Panc1 (cell line): ENCODE measurements at regions not wholly inside any gene's neighbourhood (a gene's known extent, or its start where the extent isn't known, plus 50 kb on each side); places are given as distances from the start of the nearest gene placed in this dataset.

ENCODE experiments used
- ATAC-seq: fragments of 200-7000 bp; cut with Tn5 transposase; 2 replicates; pipeline ENCODE4 v1.9.1; 2020; ENCODE audit warnings: mild to moderate bottlenecking, moderate library complexity
- BruUV-seq: library from RNA; stranded (reverse); fragments of 400-500 nt; replicated peaks from 2 replicates; lab custom pipeline; 2021; lab: Mats Ljungman, UMichigan
- CTCF ChIA-PET: fragments of 300-600 bp; sonication (Branson Sonifier 250); formaldehyde crosslinking; loops from one replicate; lab custom pipeline; 2022; ENCODE audit warnings: antibody characterized with exemption; lab: Charles Lee
- POLR2A ChIA-PET: fragments of 300-600 bp; sonication (Branson Sonifier 250); formaldehyde crosslinking; loops from one replicate; lab custom pipeline; 2022; ENCODE audit warnings: antibody characterized with exemption; lab: Charles Lee
- DNase-seq: peaks from one replicate; pipeline ENCODE4 v3.0.0-alpha.2; 2010; ENCODE audit warnings: low read depth, low spot score
- H3K27ac ChIP-seq: 2 replicates; pipeline ENCODE4 v1.5.1; 2011; ENCODE audit warnings: mild to moderate bottlenecking, low read length, inconsistent platforms
- H3K27me3 ChIP-seq: fragments of 200-500 bp; sonication (Bioruptor generic); 2 replicates; pipeline ENCODE4 v1.6.0; 2014; ENCODE audit warnings: low read length, inconsistent platforms; ENCODE audit not compliant: control insufficient read depth, insufficient read depth
- H3K36me3 ChIP-seq: fragments of 200-500 bp; sonication (Bioruptor generic); 2 replicates; pipeline ENCODE4 v1.5.1; 2014; ENCODE audit warnings: inconsistent platforms, mild to moderate bottlenecking, low read length, moderate library complexity; ENCODE audit not compliant: control insufficient read depth, insufficient read depth
- H3K4me1 ChIP-seq: 2 replicates; pipeline ENCODE4 v1.5.1; 2011; ENCODE audit warnings: inconsistent platforms, mild to moderate bottlenecking, low read length, moderate library complexity; ENCODE audit not compliant: control insufficient read depth, insufficient read depth
- H3K4me3 ChIP-seq, 2 experiments: 2 replicates each; pipeline ENCODE4 v1.5.1; 2011 to 2012; ENCODE audit warnings: low read depth in 2 of 2, low read length in 2 of 2, mild to moderate bottlenecking in 2 of 2, inconsistent platforms in 1 of 2, moderate library complexity in 1 of 2
- H3K9me3 ChIP-seq: fragments of 200-500 bp; sonication (Bioruptor generic); 2 replicates; pipeline ENCODE4 v1.5.1; 2014; ENCODE audit warnings: low read depth, mild to moderate bottlenecking, inconsistent platforms, low read length, moderate library complexity; ENCODE audit not compliant: control insufficient read depth, insufficient read depth
- POLR2AphosphoS5 ChIP-seq: IDR thresholded peaks from 2 replicates; pipeline ENCODE4 v1.6.1; 2012; ENCODE audit warnings: mild to moderate bottlenecking, low read depth, low read length, moderate library complexity
- SIN3A ChIP-seq: IDR thresholded peaks from 2 replicates; pipeline ENCODE4 v1.6.1; 2012; ENCODE audit warnings: low read depth, mild to moderate bottlenecking, low read length, moderate library complexity, borderline replicate concordance; ENCODE audit not compliant: insufficient read depth
- TCF7L2 ChIP-seq: IDR thresholded peaks from 2 replicates; pipeline ENCODE4 v1.6.1; 2011; ENCODE audit warnings: mild to moderate bottlenecking, low read depth, low read length, inconsistent platforms
- in situ Hi-C: cut with HindIII; loops from 2 replicates; pipeline ENCODE4 v1.10.0; 2016; ENCODE audit warnings: low sequenced_read_pairs, low pct_unique_long_range_greater_than_20kb
- intact Hi-C: fragments of 100-400 bp; cut with micrococcal nuclease; formaldehyde crosslinking; loops from one replicate; pipeline ENCODE4 v1.10.0; 2022; ENCODE audit not compliant: unreplicated experiment
- TF ChIP-seq, protein P1 (sequence below): fragments of 450-650 bp; IDR thresholded peaks from 2 replicates; pipeline ENCODE4 v1.5.1; 2017; ENCODE audit warnings: mild to moderate bottlenecking
- TF ChIP-seq, protein P2 (sequence below), 2 experiments: IDR thresholded peaks; 2 replicates each; pipeline ENCODE4 v1.6.1; 2011 to 2012; ENCODE audit warnings: low read depth in 2 of 2, control low read depth in 1 of 2, low read length in 1 of 2, mild to moderate bottlenecking in 1 of 2, moderate library complexity in 1 of 2; ENCODE audit not compliant: insufficient read depth in 1 of 2

DNA sequence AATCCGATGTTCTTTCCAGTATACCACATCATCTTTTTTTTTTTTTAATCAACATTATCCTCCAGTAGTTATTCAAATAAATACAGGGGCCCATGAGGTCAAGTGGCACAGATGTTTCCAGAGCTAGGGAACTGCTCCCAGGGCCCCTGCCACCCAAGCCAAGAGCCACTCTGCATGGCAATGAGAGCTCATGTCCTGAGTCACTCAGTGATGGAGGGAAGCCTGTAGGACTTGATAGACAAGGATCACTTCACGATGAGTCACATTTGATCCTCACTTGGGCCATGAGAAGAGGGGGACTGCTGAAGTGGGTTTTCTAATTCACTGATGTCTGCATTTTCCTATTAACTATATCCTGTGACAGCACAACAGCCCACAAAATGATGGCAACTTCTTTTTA is 127.0 kb upstream of the PKDCC start:
- in situ Hi-C loops (no loop called here), intact Hi-C loops (no loop called here)
- no peaks in the 10 kb centered on the region; the same call in 1 of the 2 replicates for H3K36me3 ChIP-seq
- no peak for DNase-seq
- ChIA-PET CTCF (no interaction called here), POLR2A (no interaction called here)
- no peak for ATAC-seq
- no peak overlapping the region for H3K4me3 ChIP-seq
- 0 out of 2 replicates have a peak, but pooled peaks cover 2% of the 10 kb centered on the region for H3K27me3 ChIP-seq
- H3K27ac ChIP-seq = no peak overlapping the region
- no peaks in the 10 kb centered on the region for H3K9me3 ChIP-seq
- no TSS peak for BruUV-seq
- H3K4me1 ChIP-seq = no peaks in the 10 kb centered on the region
- no peak for TF ChIP-seq TCF7L2
- no peak for TF ChIP-seq POLR2AphosphoS5
- TF ChIP-seq, protein P1, sequence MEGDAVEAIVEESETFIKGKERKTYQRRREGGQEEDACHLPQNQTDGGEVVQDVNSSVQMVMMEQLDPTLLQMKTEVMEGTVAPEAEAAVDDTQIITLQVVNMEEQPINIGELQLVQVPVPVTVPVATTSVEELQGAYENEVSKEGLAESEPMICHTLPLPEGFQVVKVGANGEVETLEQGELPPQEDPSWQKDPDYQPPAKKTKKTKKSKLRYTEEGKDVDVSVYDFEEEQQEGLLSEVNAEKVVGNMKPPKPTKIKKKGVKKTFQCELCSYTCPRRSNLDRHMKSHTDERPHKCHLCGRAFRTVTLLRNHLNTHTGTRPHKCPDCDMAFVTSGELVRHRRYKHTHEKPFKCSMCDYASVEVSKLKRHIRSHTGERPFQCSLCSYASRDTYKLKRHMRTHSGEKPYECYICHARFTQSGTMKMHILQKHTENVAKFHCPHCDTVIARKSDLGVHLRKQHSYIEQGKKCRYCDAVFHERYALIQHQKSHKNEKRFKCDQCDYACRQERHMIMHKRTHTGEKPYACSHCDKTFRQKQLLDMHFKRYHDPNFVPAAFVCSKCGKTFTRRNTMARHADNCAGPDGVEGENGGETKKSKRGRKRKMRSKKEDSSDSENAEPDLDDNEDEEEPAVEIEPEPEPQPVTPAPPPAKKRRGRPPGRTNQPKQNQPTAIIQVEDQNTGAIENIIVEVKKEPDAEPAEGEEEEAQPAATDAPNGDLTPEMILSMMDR = no peak
- TF ChIP-seq, protein P2, sequence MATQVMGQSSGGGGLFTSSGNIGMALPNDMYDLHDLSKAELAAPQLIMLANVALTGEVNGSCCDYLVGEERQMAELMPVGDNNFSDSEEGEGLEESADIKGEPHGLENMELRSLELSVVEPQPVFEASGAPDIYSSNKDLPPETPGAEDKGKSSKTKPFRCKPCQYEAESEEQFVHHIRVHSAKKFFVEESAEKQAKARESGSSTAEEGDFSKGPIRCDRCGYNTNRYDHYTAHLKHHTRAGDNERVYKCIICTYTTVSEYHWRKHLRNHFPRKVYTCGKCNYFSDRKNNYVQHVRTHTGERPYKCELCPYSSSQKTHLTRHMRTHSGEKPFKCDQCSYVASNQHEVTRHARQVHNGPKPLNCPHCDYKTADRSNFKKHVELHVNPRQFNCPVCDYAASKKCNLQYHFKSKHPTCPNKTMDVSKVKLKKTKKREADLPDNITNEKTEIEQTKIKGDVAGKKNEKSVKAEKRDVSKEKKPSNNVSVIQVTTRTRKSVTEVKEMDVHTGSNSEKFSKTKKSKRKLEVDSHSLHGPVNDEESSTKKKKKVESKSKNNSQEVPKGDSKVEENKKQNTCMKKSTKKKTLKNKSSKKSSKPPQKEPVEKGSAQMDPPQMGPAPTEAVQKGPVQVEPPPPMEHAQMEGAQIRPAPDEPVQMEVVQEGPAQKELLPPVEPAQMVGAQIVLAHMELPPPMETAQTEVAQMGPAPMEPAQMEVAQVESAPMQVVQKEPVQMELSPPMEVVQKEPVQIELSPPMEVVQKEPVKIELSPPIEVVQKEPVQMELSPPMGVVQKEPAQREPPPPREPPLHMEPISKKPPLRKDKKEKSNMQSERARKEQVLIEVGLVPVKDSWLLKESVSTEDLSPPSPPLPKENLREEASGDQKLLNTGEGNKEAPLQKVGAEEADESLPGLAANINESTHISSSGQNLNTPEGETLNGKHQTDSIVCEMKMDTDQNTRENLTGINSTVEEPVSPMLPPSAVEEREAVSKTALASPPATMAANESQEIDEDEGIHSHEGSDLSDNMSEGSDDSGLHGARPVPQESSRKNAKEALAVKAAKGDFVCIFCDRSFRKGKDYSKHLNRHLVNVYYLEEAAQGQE (IDR thresholded peaks at IDR 0.05; ENCODE audit: insufficient read depth in 1 of 2, low read depth in 2 of 2, low read length in 1 of 2) = no peak
- TF ChIP-seq SIN3A = no peak

DNA sequence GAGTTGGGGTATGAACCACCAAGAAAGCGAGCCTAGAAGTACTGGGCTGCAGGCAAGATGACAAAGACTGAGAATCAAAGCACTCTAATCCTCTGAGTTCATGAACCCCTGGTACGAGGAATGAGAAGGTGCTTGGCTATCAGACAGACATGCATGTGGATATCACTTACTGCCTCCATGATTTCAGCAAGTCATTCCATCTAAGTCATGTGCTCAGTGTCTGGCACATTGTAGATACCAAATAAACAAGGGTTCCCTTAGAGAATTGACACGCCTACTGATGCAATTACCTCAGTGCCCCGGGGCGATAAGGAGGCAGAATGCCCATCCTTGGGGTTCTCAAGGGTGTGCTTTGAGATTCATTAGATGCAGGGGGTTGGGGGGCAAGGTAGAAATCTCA is 125.6 kb upstream of the PKDCC start:
- in situ Hi-C loops (no loop called here), intact Hi-C loops (no loop called here)
- H3K27me3 ChIP-seq = no peaks in the 10 kb centered on the region
- no peaks in the 10 kb centered on the region for H3K9me3 ChIP-seq
- no peak overlapping the region for H3K27ac ChIP-seq
- H3K4me1 ChIP-seq = no peaks in the 10 kb centered on the region
- CTCF ChIA-PET = no interaction called here
- H3K36me3 ChIP-seq = no peaks in the 10 kb centered on the region
- POLR2A ChIA-PET = no interaction called here
- no peak overlapping the region for H3K4me3 ChIP-seq
- ATAC-seq = no peak
- TF ChIP-seq TCF7L2 (no peak), POLR2AphosphoS5 (no peak), SIN3A (no peak)
- TF ChIP-seq, protein P2 (IDR thresholded peaks at IDR 0.05; ENCODE audit: insufficient read depth in 1 of 2, low read depth in 2 of 2, low read length in 1 of 2) = no peak
- TF ChIP-seq, protein P1 = no peak
- BruUV-seq = no TSS peak
- DNase-seq = no peak
